Liver (tissue), 8 donors: ENCODE measurements at regions not wholly inside any gene's neighbourhood (a gene's known extent, or its start where the extent isn't known, plus 50 kb on each side); places are given as distances from the start of the nearest gene placed in this dataset.
"Not testable (repeated sequence)": the region's sequence is repeated elsewhere in the genome, so short reads cannot be mapped to it uniquely, and the experiment has no call there.

Experiments used
- DNase-seq: peaks from one replicate; pipeline ENCODE4 v3.0.0-alpha.2; 2017; ENCODE audit warnings: low spot score
- H3K27ac ChIP-seq, 2 donors: one replicate each; pipeline ENCODE4 v1.7.0; 2013; ENCODE audit warnings: inconsistent platforms in 2 of 2, low read length in 2 of 2, control low read depth in 1 of 2, low read depth in 1 of 2, mild to moderate bottlenecking in 1 of 2
- H3K27me3 ChIP-seq, 4 donors: one replicate each; pipeline versions ENCODE4 v1.6.1 to v1.7.0; 2013; ENCODE audit warnings: low read length in 3 of 4, inconsistent platforms in 1 of 4, mild to moderate bottlenecking in 1 of 4, moderate library complexity in 1 of 4; ENCODE audit not compliant: control insufficient read depth in 4 of 4, insufficient read depth in 4 of 4
- H3K36me3 ChIP-seq, 4 donors: one replicate each; pipeline versions ENCODE4 v1.6.1 to v1.7.0; 2013; ENCODE audit warnings: low read length in 3 of 4, mild to moderate bottlenecking in 3 of 4, low read depth in 1 of 4, moderate library complexity in 1 of 4; ENCODE audit not compliant: control insufficient read depth in 4 of 4, insufficient read depth in 3 of 4
- H3K4me1 ChIP-seq, 4 donors: one replicate each; pipeline versions ENCODE4 v1.6.1 to v1.7.0; 2013; ENCODE audit warnings: low read length in 3 of 4, mild to moderate bottlenecking in 3 of 4, moderate library complexity in 1 of 4; ENCODE audit not compliant: control insufficient read depth in 4 of 4, insufficient read depth in 4 of 4
- H3K4me3 ChIP-seq, 3 donors: one replicate each; pipeline versions ENCODE4 v1.6.1 to v1.7.0; 2013; ENCODE audit warnings: low read length in 3 of 3, control low read depth in 1 of 3, low read depth in 1 of 3, mild to moderate bottlenecking in 1 of 3
- H3K9ac ChIP-seq, 2 donors: one replicate each; pipeline ENCODE4 v1.7.0; 2013; ENCODE audit warnings: low read length in 2 of 2, mild to moderate bottlenecking in 2 of 2, moderate library complexity in 2 of 2, control low read depth in 1 of 2, low read depth in 1 of 2
- H3K9me3 ChIP-seq, 4 donors: one replicate each; pipeline versions ENCODE4 v1.6.1 to v1.7.0; 2013; ENCODE audit warnings: low read length in 3 of 4; ENCODE audit not compliant: control insufficient read depth in 4 of 4
- EGR1 ChIP-seq, 2 donors: IDR thresholded peaks; 2 replicates each; pipeline ENCODE4 v1.6.1; 2016 to 2018; ENCODE audit warnings: antibody characterized with exemption in 2 of 2, low read depth in 2 of 2
- FOXA1 ChIP-seq: IDR thresholded peaks from 2 replicates; pipeline ENCODE4 v1.6.1; 2016; ENCODE audit warnings: antibody characterized with exemption
- FOXA2 ChIP-seq: IDR thresholded peaks from 2 replicates; pipeline ENCODE4 v1.6.1; 2016; ENCODE audit warnings: antibody characterized with exemption
- GABPA ChIP-seq, 2 donors: IDR thresholded peaks in 1 of 2; conservative IDR thresholded peaks in 1 of 2; 2 replicates each; pipeline ENCODE4 v1.6.1; 2016; ENCODE audit warnings: antibody characterized with exemption in 2 of 2, mild to moderate bottlenecking in 1 of 2, moderate library complexity in 1 of 2
- JUND ChIP-seq, 2 donors: IDR thresholded peaks; 2 replicates each; pipeline ENCODE4 v1.6.1; 2016; ENCODE audit warnings: antibody characterized with exemption in 2 of 2
- MAX ChIP-seq: IDR thresholded peaks from 2 replicates; pipeline ENCODE4 v1.6.1; 2016; ENCODE audit warnings: antibody characterized with exemption
- NR2F2 ChIP-seq: IDR thresholded peaks from 2 replicates; pipeline ENCODE4 v1.6.1; 2016; ENCODE audit warnings: antibody characterized with exemption
- RAD21 ChIP-seq, 2 donors: IDR thresholded peaks; 2 replicates each; pipeline ENCODE4 v1.6.1; 2016; ENCODE audit warnings: antibody characterized with exemption in 2 of 2, mild to moderate bottlenecking in 2 of 2
- RXRA ChIP-seq, 2 donors: IDR thresholded peaks; 2 replicates each; pipeline ENCODE4 v1.6.1; 2017 to 2018; ENCODE audit warnings: antibody characterized with exemption in 2 of 2, mild to moderate bottlenecking in 1 of 2
- SP1 ChIP-seq: IDR thresholded peaks from 2 replicates; pipeline ENCODE4 v1.6.1; 2018; ENCODE audit warnings: antibody characterized with exemption, mild to moderate bottlenecking
- TAF1 ChIP-seq: conservative IDR thresholded peaks from 2 replicates; pipeline ENCODE4 v1.6.1; 2016; ENCODE audit warnings: antibody characterized with exemption, mild to moderate bottlenecking
- YY1 ChIP-seq: IDR thresholded peaks from 2 replicates; pipeline ENCODE4 v1.6.1; 2016; ENCODE audit warnings: antibody characterized with exemption, mild to moderate bottlenecking
- ZBTB33 ChIP-seq: IDR thresholded peaks from 2 replicates; pipeline ENCODE4 v1.6.1; 2016; ENCODE audit warnings: antibody characterized with exemption
- WGBS: extraction: QIAGEN DNeasy Blood & Tissue Kit; methylation state at CpG from one replicate; pipeline ENCODE4 v1.1.7; 2013; 5-methylcytosine and 5-hydroxymethylcytosine counted together
- TF ChIP-seq, protein P1 (sequence below): IDR thresholded peaks from 2 replicates; pipeline ENCODE4 v1.6.1; 2016; ENCODE audit warnings: antibody characterized with exemption
- TF ChIP-seq, protein P2 (sequence below): IDR thresholded peaks from 2 replicates; pipeline ENCODE4 v1.6.1; 2016; ENCODE audit warnings: antibody characterized with exemption, mild to moderate bottlenecking
- TF ChIP-seq, protein P3 (sequence below): fragments of 150-350 bp; IDR thresholded peaks from 2 replicates; pipeline ENCODE4 v1.5.1; 2017; ENCODE audit warnings: improper control_type of control experiment, low read depth, low read length; ENCODE audit not compliant: missing input control
- donor health status: healthy.
- donor health status: healthy.
- donor health status: healthy.
- donor health status: healthy.
- donor health status: healthy.

DNA sequence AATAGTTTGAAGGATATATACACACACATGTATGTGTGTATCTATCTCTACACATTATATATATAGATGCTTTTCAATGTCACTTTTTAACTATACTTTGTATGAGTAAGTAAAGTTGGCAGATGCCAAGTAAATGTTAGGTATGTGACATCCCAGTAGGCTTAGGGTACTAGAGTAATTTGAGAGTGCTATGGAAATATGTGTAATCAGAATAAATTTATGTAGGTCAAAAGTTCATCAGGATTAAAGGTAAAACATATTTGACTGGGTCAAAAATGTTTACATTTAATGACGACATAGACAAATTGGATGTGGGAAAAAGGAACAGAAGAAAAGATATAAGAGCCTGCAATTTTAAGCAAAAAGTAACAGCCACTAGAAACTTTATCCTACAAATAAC is 588.8 kb downstream of the ANKRD50 start:
- no peak for DNase-seq
- Histone ChIP-seq H3K27ac (no peak overlapping the region), H3K36me3 (no peaks in the 10 kb centered on the region), H3K4me3 (no peak overlapping the region), H3K4me1 (peaks cover 0 to 5% (median under 1%) of the 10 kb centered on the region in 4 donors), H3K9ac (no peak overlapping the region), H3K9me3 (no peaks in the 10 kb centered on the region), H3K27me3 (no peaks in the 10 kb centered on the region)
- TF ChIP-seq RXRA (IDR thresholded peaks at IDR 0.05), result no peak
- 40% methylated on average over 1 of the region's 1 CpG for whole genome bisulfite sequencing

DNA sequence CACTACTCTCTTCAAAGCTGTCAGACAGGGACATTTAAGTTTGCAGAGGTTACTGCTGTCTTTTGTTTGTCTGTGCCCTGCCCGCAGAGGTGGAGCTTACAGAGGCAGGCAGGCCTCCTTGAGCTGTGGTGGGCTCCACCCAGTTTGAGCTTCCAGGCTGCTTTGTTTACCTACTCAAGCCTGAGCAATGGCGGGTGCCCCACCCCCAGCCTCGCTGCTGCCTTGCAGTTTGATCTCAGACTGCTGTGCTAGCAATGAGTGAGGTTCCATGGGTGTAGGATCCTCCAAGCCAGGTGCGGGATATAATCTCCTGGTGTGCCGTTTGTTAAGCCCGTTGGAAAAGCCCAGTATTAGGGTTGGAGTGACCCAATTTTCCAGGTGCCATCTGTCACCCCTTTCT is 581.2 kb downstream of the ANKRD50 start:
- H3K9me3 ChIP-seq, H3K9ac ChIP-seq, H3K4me3 ChIP-seq, H3K36me3 ChIP-seq, H3K27me3 ChIP-seq, H3K4me1 ChIP-seq, H3K27ac ChIP-seq, DNase-seq: not testable (repeated sequence)
- 91% methylated on average over 6 of the region's 6 CpGs for WGBS

GRCh38 chr4:124132161-124132560 is 580.4 kb downstream of the ANKRD50 start:
- WGBS, result 71% methylated on average over 2 of the region's 2 CpGs
- TF ChIP-seq, protein P1, sequence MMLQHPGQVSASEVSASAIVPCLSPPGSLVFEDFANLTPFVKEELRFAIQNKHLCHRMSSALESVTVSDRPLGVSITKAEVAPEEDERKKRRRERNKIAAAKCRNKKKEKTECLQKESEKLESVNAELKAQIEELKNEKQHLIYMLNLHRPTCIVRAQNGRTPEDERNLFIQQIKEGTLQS, result no peak
- no peak for TF ChIP-seq RAD21 (IDR thresholded peaks at IDR 0.05)
- no peak for TF ChIP-seq RXRA (IDR thresholded peaks at IDR 0.05)
- no peak for TF ChIP-seq SP1
- no peak for TF ChIP-seq JUND (IDR thresholded peaks at IDR 0.05)
- TF ChIP-seq EGR1 (IDR thresholded peaks at IDR 0.05; ENCODE audit: low read depth in 2 of 2), result no peak
- no peak for TF ChIP-seq FOXA2
- no peak for TF ChIP-seq YY1
- TF ChIP-seq NR2F2, result no peak
- no peak for TF ChIP-seq TAF1
- no peak for TF ChIP-seq MAX
- no peak for TF ChIP-seq ZBTB33
- TF ChIP-seq, protein P2, sequence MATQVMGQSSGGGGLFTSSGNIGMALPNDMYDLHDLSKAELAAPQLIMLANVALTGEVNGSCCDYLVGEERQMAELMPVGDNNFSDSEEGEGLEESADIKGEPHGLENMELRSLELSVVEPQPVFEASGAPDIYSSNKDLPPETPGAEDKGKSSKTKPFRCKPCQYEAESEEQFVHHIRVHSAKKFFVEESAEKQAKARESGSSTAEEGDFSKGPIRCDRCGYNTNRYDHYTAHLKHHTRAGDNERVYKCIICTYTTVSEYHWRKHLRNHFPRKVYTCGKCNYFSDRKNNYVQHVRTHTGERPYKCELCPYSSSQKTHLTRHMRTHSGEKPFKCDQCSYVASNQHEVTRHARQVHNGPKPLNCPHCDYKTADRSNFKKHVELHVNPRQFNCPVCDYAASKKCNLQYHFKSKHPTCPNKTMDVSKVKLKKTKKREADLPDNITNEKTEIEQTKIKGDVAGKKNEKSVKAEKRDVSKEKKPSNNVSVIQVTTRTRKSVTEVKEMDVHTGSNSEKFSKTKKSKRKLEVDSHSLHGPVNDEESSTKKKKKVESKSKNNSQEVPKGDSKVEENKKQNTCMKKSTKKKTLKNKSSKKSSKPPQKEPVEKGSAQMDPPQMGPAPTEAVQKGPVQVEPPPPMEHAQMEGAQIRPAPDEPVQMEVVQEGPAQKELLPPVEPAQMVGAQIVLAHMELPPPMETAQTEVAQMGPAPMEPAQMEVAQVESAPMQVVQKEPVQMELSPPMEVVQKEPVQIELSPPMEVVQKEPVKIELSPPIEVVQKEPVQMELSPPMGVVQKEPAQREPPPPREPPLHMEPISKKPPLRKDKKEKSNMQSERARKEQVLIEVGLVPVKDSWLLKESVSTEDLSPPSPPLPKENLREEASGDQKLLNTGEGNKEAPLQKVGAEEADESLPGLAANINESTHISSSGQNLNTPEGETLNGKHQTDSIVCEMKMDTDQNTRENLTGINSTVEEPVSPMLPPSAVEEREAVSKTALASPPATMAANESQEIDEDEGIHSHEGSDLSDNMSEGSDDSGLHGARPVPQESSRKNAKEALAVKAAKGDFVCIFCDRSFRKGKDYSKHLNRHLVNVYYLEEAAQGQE, result no peak
- TF ChIP-seq, protein P3, sequence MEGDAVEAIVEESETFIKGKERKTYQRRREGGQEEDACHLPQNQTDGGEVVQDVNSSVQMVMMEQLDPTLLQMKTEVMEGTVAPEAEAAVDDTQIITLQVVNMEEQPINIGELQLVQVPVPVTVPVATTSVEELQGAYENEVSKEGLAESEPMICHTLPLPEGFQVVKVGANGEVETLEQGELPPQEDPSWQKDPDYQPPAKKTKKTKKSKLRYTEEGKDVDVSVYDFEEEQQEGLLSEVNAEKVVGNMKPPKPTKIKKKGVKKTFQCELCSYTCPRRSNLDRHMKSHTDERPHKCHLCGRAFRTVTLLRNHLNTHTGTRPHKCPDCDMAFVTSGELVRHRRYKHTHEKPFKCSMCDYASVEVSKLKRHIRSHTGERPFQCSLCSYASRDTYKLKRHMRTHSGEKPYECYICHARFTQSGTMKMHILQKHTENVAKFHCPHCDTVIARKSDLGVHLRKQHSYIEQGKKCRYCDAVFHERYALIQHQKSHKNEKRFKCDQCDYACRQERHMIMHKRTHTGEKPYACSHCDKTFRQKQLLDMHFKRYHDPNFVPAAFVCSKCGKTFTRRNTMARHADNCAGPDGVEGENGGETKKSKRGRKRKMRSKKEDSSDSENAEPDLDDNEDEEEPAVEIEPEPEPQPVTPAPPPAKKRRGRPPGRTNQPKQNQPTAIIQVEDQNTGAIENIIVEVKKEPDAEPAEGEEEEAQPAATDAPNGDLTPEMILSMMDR, result no peak
- TF ChIP-seq FOXA1, result no peak
- no peak for TF ChIP-seq GABPA (IDR thresholded peaks at IDR 0.05 in 1 of 2, conservative IDR thresholded peaks at IDR 0.05 in 1 of 2)

More at GRCh38 chr4:124132161-124132560, 580.4 kb downstream of the ANKRD50 start:
- no peak for DNase-seq
- Histone ChIP-seq H3K27me3 (no peaks in the 10 kb centered on the region), H3K4me1 (no peaks in the 10 kb centered on the region), H3K27ac (no peak overlapping the region), H3K4me3 (no peak overlapping the region), H3K9me3 (peaks cover 0 to 1% (median 0%) of the 10 kb centered on the region in 4 donors), H3K36me3 (no peaks in the 10 kb centered on the region), H3K9ac (no peak overlapping the region)
